ENCODE measurements at regions not wholly inside any gene's neighbourhood (a gene's known extent, or its start where the extent isn't known, plus 50 kb on each side); places are given as distances from the start of the nearest gene placed in this dataset.

GRCh38 chr14:61168141-61168540, 113.0 kb downstream of the TMEM30B start (continued):
- TF ChIP-seq SP1 (IDR thresholded peaks at IDR 0.05) (no peak), HNF4A (conservative IDR thresholded peaks at IDR 0.05) (no peak), REST (IDR thresholded peaks at IDR 0.05) (no peak), HNF4G (IDR thresholded peaks at IDR 0.05) (no peak), NR2F2 (IDR thresholded peaks at IDR 0.05) (no peak), FOXA2 (IDR thresholded peaks at IDR 0.05) (no peak), GABPA (IDR thresholded peaks at IDR 0.05 in 1 of 2, conservative IDR thresholded peaks at IDR 0.05 in 1 of 2) (no peak), RAD21 (IDR thresholded peaks at IDR 0.05) (no peak)
- TF ChIP-seq, protein P1, sequence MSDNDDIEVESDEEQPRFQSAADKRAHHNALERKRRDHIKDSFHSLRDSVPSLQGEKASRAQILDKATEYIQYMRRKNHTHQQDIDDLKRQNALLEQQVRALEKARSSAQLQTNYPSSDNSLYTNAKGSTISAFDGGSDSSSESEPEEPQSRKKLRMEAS (IDR thresholded peaks at IDR 0.05): no peak

DNA sequence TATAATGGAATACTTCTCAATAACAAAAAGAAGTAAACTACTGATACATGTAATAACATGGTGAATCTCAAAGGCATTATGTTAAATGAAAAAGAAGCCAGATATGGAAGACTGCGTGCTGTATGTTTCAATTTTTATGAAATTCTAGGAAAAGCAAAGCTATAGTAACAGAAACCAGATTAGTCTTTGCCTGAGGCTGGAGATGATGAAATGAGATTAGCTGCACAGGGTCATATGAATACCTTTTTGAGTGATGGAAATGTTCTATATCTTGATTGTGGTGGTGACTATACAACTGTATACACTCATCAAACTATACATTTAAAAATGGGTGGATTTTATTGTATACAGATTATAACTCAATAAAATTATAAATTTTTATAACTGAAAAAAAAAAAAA, 113.5 kb downstream of the TMEM30B start:
- Histone ChIP-seq H3K27me3 (ENCODE audit: control insufficient read depth in 4 of 4, insufficient read depth in 4 of 4, low read length in 3 of 4) (peaks cover 0 to 3% (median 0%) of the 10 kb centered on the region in 4 donors), H3K4me3 (ENCODE audit: low read depth in 1 of 3, low read length in 3 of 3) (no peak overlapping the region), H3K4me1 (ENCODE audit: control insufficient read depth in 4 of 4, insufficient read depth in 4 of 4, low read length in 3 of 4) (no peaks in the 10 kb centered on the region), H3K9me3 (ENCODE audit: control insufficient read depth in 4 of 4, low read length in 3 of 4) (no peaks in the 10 kb centered on the region), H3K27ac (ENCODE audit: low read depth in 1 of 2, low read length in 2 of 2) (no peak overlapping the region), H3K36me3 (ENCODE audit: control insufficient read depth in 4 of 4, insufficient read depth in 3 of 4, low read depth in 1 of 4, low read length in 3 of 4) (no peaks in the 10 kb centered on the region), H3K9ac (ENCODE audit: low read depth in 1 of 2, low read length in 2 of 2) (no peak overlapping the region)
- 98% methylated on average over 1 of the region's 1 CpG for WGBS
- TF ChIP-seq TAF1 (conservative IDR thresholded peaks at IDR 0.05) (no peak), EGR1 (IDR thresholded peaks at IDR 0.05; ENCODE audit: low read depth in 2 of 2) (no peak), ATF3 (IDR thresholded peaks at IDR 0.05) (no peak), JUND (IDR thresholded peaks at IDR 0.05) (no peak), HNF4A (conservative IDR thresholded peaks at IDR 0.05) (no peak), RXRA (IDR thresholded peaks at IDR 0.05) (no peak), CTCF (IDR thresholded peaks at IDR 0.05; ENCODE audit: low read depth, low read length, missing input control) (no peak), REST (IDR thresholded peaks at IDR 0.05) (no peak), HNF4G (IDR thresholded peaks at IDR 0.05) (no peak), FOXA2 (IDR thresholded peaks at IDR 0.05) (no peak), NR2F2 (IDR thresholded peaks at IDR 0.05) (no peak), YY1 (IDR thresholded peaks at IDR 0.05) (no peak), ZBTB33 (IDR thresholded peaks at IDR 0.05) (no peak), GABPA (IDR thresholded peaks at IDR 0.05 in 1 of 2, conservative IDR thresholded peaks at IDR 0.05 in 1 of 2) (no peak), RAD21 (IDR thresholded peaks at IDR 0.05) (no peak), SP1 (IDR thresholded peaks at IDR 0.05) (no peak), FOXA1 (IDR thresholded peaks at IDR 0.05) (no peak)
- TF ChIP-seq, protein P1 (IDR thresholded peaks at IDR 0.05): no peak
- no peak for DNase-seq (ENCODE audit: low spot score)

All from liver (tissue), 8 donors.